ENCODE measurements at regions not wholly inside any gene's neighbourhood (a gene's known extent, or its start where the extent isn't known, plus 50 kb on each side); places are given as distances from the start of the nearest gene placed in this dataset.

DNA sequence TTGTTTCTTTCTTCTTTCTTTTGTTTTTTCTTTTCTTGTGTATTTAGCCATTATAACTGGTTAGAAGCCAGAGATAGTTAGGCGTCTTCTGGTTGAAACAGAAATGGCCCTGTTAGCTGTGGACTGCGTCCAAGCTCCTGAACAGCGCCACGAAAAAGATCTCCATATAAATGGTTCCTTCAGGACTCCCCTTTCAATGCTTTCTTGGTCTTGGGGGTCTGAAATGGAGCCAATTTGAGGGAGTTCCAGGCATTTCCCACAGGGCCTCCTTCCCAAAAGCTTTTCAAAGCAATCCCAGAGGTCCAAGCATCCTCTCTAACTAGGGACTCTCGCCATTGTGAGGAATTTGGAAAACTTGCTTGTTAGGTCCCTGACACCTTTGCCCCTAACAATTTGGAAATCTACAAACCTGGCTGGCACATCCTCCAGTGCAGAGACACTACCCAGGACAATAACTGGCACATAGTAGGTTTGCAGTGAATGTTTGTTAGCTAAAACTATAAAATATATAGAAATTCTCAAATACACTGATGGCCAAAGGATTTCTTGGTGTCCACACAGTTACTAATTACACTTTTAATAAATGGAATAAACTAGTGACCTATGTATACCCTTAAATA lies 80.1 kb downstream of the MYCN start:
- DNase-seq (ENCODE audit: low read depth in 3 of 3): no peak

DNA sequence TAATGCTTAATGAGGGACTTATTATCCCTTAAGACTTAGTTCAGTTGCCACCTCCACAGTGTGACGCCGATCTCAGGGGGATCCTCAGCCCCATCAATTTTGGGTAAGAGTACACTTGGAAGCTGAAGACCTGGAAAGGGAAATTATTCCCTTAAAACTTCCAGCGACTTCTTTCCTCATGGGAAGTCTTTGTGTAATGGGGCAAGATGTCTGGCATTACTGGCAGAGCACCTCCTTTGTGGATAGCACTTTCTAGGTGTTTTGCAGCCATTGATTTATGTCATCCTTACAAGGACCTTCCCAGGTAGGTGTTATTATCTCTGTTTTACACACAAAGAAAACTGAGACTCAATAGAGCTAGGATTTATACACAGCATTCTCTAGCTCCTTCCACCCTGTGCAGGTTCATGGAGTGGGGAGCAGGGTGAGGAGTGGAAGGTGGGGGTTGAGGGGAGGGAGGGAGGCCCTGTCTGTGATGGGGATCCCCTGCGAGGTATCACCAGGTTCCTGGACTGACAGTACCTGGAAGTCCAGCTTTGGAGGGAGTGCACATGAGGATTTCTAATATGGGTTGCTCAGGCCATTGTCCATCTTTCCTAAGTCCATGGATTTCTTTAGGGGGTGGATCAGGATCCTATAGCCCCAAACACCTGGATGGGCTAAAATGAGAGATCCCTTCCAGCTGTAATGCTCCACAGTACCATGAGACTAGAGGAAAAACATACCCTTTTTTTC lies 79.4 kb downstream of the MYCN start:
- DNase-seq (ENCODE audit: low read depth in 3 of 3): no peak

DNA sequence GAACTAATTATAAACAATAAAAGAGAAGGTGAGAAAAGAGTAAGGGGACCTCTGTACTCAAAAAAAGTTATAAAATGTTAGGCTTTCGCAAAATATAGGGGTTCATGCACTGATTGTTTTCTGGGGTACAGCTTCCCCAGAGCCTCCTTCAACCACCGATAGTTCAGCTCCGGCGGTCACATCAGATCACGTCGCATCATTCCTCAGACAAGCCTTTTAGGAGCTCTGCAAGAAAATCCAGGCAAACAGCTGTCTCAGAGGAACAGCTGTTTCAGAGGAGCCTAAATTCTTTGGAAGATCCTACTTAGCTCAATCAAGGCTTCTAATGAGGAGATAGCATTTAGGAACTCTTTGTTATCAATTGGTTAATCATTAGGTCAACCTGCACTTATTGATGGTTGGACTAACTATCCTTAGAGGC lies 78.7 kb downstream of the MYCN start:
- no peak for DNase-seq (ENCODE audit: low read depth in 3 of 3)

DNA sequence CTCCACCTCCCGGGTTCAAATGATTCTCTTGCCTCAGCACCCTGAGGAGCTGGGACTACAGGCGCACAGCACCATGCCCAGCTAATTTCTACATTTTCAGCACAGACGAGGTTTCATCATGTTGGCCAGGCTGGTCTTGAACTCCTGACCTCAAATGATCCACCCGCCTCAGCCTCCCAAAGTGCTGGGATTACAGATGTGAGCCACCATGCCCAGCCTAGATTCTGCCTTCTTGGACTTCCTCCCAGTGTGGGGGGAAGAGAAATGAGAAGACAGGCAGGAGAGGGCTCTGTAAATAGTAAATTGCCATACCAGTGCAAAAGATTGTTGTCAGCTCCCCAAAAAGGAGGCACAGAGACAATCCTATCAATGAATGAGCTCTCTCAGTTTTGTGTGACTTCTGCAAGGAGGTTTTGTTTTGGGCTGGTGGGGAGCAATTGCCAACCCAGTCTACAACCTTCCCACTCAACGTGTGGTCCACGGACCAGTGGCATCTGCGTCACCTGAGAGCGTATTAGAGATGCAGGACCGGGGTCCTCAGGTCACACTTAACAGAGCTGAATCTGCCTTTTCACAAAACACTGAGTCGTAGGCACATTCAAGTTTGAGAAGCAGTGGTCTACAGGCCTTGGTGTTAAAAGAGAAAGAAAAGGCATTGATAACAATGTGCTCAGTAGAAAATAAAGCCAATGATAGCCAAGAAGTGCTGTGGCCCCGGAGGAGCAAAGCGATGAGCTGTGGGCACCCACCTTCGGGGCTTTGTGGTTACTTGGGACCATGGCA lies 78.1 kb downstream of the MYCN start:
- DNase-seq (ENCODE audit: low read depth in 3 of 3): no peak

DNA sequence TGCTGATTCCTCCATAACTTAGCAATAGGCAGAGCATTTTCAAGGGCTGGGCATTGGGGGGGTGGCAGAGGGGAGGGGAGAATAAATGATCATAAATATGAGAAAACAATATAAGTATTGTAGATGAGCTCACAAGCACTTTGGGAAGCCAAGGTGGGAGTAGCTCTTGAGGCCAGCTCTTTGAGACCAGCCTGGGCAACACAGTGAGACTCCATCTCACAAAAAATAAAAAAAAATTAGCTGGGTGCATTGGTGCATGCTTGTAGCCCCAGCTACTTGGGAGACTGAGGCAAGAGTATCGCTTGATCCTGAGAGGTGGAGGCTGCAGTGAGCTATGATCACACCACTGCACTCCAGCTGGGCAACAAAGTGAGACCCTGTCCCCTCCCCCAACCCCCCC lies 75.9 kb downstream of the MYCN start:
- no peak for DNase-seq (ENCODE audit: low read depth in 3 of 3)

DNA sequence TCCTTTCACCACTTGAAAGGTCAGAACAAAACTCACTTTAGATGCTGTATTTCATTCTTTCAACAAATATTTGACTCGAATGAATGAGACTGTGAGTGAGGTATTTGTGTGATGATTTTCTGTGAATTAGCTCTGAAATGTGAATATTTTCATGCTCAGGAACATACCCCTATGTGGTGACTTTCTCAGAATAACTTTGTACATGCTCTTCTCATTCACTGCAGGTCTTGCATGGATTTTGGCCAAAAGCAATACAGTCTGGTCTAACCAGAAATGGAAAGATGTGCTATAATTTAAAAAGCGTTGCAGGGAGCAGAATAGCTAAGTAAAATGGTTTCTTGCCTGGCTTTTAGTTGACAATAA lies 75.5 kb downstream of the MYCN start:
- DNase-seq (ENCODE audit: low read depth in 3 of 3): no peak

DNA sequence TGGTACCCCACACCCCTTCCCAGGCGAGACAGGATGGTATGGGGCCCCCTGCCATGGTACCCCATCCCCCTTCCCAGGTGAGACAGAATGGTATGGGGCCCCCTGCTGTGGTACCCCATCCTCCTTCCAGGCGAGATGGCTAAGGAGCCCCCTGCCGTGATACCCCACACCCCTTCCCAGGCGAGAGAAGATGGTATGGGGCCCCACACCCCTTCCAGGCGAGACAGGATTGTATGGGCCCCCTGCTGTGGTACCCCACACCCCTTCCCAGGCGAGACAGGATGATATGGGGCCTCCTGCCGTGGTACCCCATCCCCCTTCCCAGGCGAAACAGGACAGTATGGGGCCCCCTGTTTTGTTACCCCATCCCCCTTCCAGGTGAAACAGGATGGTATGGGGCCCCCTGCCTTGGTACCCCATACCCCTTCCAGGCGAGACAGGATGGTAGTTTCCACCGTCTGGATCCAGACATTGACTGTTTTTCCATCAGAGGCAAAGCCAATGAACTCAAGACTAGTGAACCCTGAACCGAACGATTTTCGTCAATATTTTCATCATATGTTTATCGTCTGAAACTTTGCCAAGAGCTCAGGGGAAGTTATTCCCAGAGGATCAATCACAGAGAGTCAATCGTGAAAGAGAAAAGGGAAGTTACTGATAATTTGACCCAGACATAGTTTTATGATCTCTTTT lies 75.0 kb downstream of the MYCN start:
- DNase-seq (ENCODE audit: low read depth in 3 of 3): no peak

DNA sequence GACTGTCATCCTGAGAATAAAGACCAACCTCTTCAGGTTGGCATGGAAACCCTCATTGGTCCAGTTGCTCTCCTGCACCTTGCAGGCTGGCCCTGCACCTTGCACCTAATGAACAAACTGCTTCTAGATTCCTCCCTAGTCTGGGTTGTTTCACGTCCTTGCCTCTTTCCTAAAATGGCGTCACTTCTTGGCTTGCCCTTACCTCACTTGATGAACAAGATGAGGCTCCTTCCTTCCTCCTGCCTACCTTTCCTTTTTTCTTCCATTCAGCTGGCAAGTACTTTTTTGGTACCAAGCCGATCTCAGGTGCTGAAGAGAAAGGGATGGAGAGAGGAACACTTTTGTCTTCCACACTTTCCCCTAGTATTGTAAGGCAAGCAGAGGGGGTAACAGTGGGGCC lies 74.5 kb downstream of the MYCN start:
- DNase-seq (ENCODE audit: low read depth in 3 of 3): no peak

DNA sequence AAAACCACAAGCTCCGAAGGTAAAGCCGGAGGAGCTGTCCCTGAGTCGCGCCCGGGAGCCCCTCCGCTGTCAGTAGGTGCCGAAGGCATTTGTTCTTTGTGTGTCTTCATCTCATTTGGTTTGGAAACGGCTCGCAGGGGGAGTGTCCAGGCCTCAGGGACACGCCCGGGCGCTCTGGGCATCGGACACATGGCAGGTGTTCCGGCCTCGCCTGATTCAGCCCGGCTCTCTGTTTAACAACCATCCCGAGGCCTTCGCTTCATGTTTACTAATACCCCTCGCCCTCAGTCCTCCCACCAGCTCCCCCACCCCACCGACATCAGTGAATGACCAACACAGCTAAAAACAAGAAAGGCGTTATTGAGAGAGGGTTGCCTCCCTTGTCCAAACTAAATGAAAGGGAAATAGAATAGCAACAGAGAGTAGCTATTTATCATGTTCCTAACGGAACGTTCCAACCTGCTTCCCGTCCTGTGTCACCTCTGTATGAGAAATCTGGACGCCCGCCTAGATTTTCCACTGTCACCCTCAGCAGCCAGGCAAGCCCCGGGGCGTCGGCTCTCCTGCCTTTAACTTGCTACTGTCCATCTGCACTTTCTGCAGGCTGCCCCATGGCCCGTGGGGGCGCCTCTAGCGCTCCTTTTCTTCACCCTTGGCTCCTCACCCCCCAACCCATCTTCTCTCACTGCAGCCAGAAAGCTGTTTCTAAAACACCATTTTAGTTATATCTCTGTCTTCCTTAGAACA lies 73.9 kb downstream of the MYCN start:
- DNase-seq (ENCODE audit: low read depth in 3 of 3): no peak

DNA sequence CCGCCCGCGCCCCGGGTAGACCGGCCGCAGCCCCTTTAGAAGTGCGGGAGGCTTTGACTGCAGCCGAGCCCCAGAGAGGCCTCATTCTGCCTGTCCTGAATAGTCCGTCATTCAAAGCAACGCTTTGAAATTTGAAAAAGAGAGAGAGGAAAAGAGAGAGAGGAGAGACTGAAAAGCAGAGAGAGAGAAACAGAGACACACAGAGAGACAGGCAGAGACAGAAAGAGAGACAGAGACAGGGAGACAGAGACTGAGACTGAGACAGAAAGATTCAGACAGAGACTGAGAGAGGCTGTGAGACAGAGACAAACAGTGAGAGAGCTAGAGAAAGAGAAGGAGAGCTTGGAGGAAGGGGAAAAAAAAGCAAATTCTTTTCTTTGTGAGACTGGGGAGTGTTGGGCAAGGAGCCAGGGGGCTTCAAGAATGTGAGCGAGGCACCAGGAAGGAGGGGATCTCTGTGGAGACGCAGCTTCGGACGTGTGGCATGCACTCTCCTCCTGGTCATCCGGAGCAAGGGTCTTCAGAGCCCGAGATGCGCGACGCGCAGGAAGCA lies 73.1 kb downstream of the MYCN start:
- no peak for DNase-seq (ENCODE audit: low read depth in 3 of 3)

DNA sequence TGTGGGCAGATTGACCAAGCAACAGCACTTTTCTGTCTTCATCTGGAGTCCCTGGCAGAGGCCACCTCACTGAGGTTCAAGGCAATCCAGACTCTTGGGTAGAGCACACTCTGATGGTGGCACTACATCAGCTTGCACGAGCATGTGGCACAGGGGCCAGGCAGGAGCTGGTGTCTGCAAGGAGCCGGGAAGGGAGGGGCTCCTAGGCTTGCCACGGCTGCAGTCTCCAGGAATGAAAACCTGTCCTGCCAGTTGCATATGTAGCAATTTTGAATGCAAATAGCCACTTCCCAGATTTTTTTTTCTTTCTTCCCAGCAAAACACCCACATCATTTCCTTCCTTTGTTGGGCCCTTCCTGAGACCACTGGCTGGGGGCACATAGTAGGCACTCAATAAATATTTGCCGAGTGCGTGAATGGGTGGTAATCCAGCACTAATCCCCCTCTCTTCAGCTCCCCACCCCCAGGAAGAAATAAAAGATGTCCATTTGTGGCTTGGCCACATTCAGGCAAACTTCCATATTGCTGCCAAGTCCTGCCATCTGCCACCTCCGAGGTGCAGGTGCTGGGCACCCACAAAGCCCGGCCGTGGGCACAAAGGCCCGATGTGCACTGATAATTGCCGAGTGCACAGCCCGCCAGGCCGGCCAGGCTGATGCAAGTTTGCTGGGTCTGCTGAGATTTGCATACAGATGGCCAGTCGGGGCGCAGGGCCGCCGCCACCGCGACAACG lies 72.4 kb downstream of the MYCN start:
- no peak for DNase-seq (ENCODE audit: low read depth in 3 of 3)

DNA sequence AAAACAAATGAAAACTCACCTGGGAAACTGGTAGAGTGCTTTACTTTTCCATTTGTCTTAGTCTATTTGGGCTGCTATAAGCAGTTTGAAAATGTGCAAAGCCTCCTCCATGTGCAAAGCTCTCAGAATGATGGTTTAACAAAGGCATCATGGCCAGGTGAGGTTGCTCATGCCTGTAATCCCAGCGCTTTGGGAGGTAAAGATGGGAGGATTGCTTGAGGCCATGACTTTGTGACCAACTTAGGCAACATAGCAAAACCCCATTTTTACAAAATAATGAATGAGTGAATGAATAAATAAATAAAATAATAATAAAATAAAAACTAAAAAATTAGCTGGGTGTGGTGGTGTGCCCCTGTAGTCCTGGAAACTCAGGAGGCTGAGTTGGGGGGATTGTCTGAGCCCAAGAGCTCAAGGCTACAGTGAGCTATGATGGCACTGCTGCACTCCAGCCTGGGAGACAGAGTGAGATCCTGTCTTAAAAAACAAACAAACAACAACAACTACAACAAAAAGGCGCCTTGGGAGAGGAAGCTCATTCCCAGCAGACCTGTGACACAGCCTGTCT lies 71.8 kb downstream of the MYCN start:
- no peak for DNase-seq (ENCODE audit: low read depth in 3 of 3)

DNA sequence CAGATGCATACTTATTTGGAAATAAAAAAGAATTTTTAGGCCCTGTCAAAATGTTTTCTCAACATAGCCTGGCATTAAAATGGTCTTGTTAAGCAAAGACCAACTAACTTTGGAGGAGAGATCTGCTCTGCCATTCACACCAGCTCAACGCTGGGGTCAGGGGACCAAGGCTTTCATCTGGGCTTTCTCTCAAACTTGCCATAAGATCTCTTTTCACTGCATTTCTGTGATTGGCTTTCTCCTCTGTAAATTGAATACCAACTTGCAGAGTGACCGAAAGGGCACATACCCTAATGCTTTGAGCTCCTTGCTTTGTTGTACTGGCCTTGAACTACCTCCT lies 71.2 kb downstream of the MYCN start:
- DNase-seq (ENCODE audit: low read depth in 3 of 3): no peak

DNA sequence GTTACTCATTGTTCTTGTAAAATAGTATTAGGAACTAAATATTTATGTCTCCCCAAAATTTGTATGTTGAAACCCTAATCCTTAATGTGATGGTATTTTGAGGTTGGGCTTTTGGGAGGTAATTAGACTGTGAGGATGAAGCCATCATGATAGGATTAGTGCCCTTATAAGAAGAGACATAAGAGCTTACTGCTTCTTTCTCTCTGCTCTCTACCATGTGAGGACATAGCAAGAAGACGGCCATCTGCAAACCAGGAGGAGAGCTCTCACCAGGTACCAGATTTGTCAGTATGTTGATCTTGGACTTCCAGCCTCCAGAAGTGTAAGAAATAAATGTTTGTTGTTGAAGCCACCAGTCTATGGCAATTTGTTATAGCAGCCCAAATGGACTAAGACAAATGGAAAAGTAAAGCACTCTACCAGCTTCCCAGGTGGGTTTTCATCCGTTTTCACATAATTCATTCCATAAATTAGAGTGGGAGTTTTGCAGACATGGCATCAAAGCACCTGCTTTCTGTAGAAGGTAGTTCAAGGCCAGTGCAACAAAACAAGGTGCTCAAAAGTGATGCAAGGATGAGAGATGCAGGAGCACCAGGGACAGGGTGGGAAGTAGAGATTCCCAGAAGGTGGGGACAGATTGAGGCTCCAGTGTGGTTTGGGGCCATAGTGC lies 70.7 kb downstream of the MYCN start:
- DNase-seq (ENCODE audit: low read depth in 3 of 3): no peak

DNA sequence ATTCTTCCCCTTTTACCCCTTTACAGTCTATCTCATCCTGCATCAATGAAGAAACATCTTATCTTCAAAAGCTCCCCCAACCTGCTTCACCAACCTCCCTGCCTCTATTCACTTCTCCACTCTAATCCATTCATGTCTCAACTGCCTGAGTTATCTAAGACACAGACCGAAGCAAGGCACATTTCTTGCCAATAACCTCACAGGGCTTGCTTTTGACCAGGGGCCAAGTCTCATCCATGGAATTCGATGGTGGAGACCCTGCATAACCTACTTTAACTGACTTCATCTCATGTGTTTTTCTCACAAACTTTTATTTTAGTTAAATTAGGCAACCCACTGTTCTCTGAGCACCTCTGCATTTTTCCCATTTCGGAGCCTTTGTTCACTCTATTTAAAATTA lies 69.7 kb downstream of the MYCN start:
- DNase-seq (ENCODE audit: low read depth in 3 of 3): no peak

DNA sequence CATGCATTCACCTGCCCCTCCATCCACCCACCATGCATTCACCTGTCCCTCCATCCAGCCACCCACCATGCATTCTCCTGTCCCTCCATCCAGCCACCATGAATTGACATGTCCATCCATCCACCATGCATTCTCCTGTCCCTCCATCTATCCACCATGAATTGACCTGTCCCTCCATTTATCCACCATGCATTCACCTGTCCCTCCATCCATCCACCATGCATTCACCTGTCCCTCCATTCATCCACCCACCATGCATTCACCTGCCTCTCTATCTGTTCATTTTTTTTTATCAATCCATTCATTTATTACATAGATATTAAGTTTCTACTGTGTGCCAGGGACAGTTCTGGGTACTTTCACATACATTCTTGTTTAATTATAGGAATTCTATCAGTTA lies 69.2 kb downstream of the MYCN start:
- DNase-seq (ENCODE audit: low read depth in 3 of 3): no peak

DNA sequence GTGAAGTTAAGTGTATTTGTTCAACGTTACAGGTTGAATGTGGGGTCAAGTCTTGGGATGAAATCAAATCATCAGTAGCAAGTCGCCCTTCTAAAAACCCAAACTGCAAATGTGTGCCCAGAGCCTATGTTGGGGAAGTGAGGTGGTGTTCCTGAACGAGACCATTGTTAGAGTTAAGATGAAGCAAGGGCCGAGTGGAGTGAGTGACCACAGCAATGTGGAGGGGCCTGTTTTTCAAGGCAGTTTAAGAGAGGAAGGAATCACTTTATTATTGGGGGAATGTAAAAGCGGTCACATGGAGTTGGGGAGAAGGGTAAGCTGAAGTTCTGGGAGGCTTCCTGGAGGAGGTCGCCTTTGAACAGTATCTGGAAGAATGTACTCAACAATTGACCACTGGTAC lies 68.5 kb downstream of the MYCN start:
- DNase-seq (ENCODE audit: low read depth in 3 of 3): no peak

DNA sequence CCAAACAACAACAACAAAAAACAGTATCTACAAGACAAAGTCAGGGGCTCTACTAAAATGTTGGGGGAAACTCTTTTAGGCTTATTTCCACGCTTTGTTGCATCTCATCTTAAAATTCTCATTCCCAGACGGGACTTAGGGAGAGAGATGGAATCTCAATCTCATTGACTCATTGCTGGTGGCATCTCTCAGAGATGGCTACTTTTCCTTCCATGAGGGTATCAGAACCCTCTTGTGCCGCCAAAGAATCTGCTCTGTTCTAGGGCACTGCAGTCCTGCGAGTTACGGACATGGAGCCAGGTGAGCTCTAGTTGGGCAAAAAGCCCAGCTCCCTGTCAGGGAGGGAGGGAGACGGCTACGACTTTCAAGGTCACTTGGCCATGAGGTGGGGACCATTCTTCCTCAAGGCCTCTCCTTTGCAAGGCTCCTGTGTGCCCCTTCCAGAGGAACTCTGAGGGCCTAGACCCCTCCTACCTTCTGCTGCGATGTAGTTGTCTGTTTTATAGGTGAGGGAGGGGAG lies 68.0 kb downstream of the MYCN start:
- no peak for DNase-seq (ENCODE audit: low read depth in 3 of 3)

DNA sequence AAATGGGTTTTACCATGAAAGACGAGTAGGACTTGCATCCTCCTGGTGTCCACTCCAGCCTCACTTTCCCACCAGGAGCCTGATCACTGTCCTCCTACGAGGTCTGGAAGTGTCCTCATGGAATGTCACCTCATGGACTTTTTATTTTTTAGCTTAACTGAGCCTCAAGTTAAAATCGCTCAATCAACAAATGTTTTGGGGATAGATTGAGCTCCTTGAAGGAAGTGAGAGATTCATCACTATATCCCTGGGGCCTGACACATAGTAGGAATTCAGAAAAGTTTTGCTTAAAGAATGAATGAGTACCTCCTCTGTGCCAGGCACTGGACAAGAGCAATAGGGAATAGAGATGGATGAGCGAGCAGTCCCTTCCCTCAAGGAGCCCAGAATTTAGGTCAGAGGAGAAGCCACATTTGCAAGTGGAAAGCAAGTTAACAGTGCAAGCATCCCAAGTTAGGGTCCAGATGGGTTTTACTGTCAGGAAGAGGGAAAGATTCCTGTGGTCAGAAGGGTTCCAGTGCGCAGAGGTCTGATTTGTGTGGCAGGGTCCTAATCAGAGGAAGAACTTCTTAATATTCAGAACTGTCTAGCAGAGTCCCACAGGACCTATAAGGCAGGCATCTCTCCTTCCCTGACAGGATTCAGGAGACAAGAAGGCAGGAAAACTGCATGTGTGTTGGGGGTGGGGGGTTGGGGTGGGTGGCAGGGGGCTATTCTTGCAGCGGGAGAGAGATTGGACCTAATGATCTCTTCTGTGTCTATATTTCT lies 67.0 kb downstream of the MYCN start:
- no peak for DNase-seq (ENCODE audit: low read depth in 3 of 3)
